ENCODE measurements at regions not wholly inside any gene's neighbourhood (a gene's known extent, or its start where the extent isn't known, plus 50 kb on each side); places are given as distances from the start of the nearest gene placed in this dataset.
"Not testable (repeated sequence)": the region's sequence is repeated elsewhere in the genome, so short reads cannot be mapped to it uniquely, and the experiment has no call there.

GRCh38 chr5:169374111-169374510, 73.2 kb upstream of the SLIT3 start:
- H3K27me3 Mint-ChIP-seq (ENCODE audit: low read depth) = no peaks in the 10 kb centered on the region
- no peak overlapping the region for H3K27ac Mint-ChIP-seq
- TF ChIP-seq GRHL2 (CRISPR knock-in tag; IDR thresholded peaks at IDR 0.05; ENCODE audit: insufficient replicate concordance, severe bottlenecking) (no peak), CDX4 (CRISPR knock-in tag; IDR thresholded peaks at IDR 0.05; ENCODE audit: borderline replicate concordance) (no peak), ZNF317 (CRISPR knock-in tag; IDR thresholded peaks at IDR 0.05; ENCODE audit: borderline replicate concordance, low read depth) (no peak), ZNF219 (CRISPR knock-in tag; IDR thresholded peaks at IDR 0.05; ENCODE audit: borderline replicate concordance) (no peak)
- peaks cover 32% of the 10 kb centered on the region for H3K9me3 Mint-ChIP-seq
- ATAC-seq = peak; percentile 67
- ChIA-PET POLR2A (no interaction called here), CTCF (interaction anchor here (1.2 kb wide), 1 partner anchor 668 kb away, joined by 3 read pairs; no protein-coding TSS in a partner anchor)
- H3K4me3 Mint-ChIP-seq = no peak overlapping the region
- no peaks in the 10 kb centered on the region for H3K36me3 Mint-ChIP-seq
- peaks cover 9% of the 10 kb centered on the region for H3K4me1 Mint-ChIP-seq
- DNase-seq (ENCODE audit: low spot score) = no peak

- H3K4me3 Mint-ChIP-seq; H3K4me1 Mint-ChIP-seq; H3K27ac Mint-ChIP-seq; H3K36me3 Mint-ChIP-seq; DNase-seq (ENCODE audit: low spot score); H3K27me3 Mint-ChIP-seq (ENCODE audit: low read depth); CTCF ChIA-PET; POLR2A ChIA-PET; ATAC-seq: not testable (repeated sequence)
- peaks cover 27% of the 10 kb centered on the region for H3K9me3 Mint-ChIP-seq
Measured at GRCh38 chr5:169371801-169372200, 70.9 kb upstream of the SLIT3 start.

- POLR2A ChIA-PET = no interaction called here
- DNase-seq (ENCODE audit: low spot score) = no peak
- Mint-ChIP-seq H3K27ac (no peak overlapping the region), H3K27me3 (ENCODE audit: low read depth) (no peaks in the 10 kb centered on the region; the same call in 1 of the 2 replicates), H3K4me3 (no peak overlapping the region), H3K4me1 (peaks cover 4% of the 10 kb centered on the region), H3K9me3 (peaks cover 27% of the 10 kb centered on the region), H3K36me3 (no peaks in the 10 kb centered on the region)
- CTCF ChIA-PET = no interaction called here
- no peak for ATAC-seq
- no peak for TF ChIP-seq FOXP4 (CRISPR knock-in tag; IDR thresholded peaks at IDR 0.05)
- no peak for TF ChIP-seq ZNF396 (CRISPR knock-in tag; IDR thresholded peaks at IDR 0.05; ENCODE audit: borderline replicate concordance)
- TF ChIP-seq FOXP1 (CRISPR knock-in tag; IDR thresholded peaks at IDR 0.05; ENCODE audit: borderline replicate concordance) = no peak
- no peak for TF ChIP-seq ATF2 (CRISPR knock-in tag; IDR thresholded peaks at IDR 0.05; ENCODE audit: borderline replicate concordance, low read depth)
- no peak for TF ChIP-seq IRF1 (CRISPR knock-in tag; IDR thresholded peaks at IDR 0.05)
- TF ChIP-seq ESRRA (CRISPR knock-in tag; IDR thresholded peaks at IDR 0.05; ENCODE audit: borderline replicate concordance) = no peak
- no peak for TF ChIP-seq E2F5 (CRISPR knock-in tag; IDR thresholded peaks at IDR 0.05)
- TF ChIP-seq HMGXB4 (CRISPR knock-in tag; IDR thresholded peaks at IDR 0.05) = no peak
- TF ChIP-seq ERG (CRISPR knock-in tag; IDR thresholded peaks at IDR 0.05) = no peak
- TF ChIP-seq PRDM15 (CRISPR knock-in tag; IDR thresholded peaks at IDR 0.05) = no peak
- no peak for TF ChIP-seq PRRX2 (CRISPR knock-in tag; IDR thresholded peaks at IDR 0.05)
- no peak for TF ChIP-seq ZNF416 (CRISPR knock-in tag; IDR thresholded peaks at IDR 0.05)
- no peak for TF ChIP-seq MXD4 (CRISPR knock-in tag; IDR thresholded peaks at IDR 0.05; ENCODE audit: borderline replicate concordance)
- no peak for TF ChIP-seq SOX15 (CRISPR knock-in tag; IDR thresholded peaks at IDR 0.05)
Measured at GRCh38 chr5:169369130-169369529, 68.2 kb upstream of the SLIT3 start.

Measured in WTC11 (cell line).